VCaP (cell line): ENCODE measurements at regions not wholly inside any gene's neighbourhood (a gene's known extent, or its start where the extent isn't known, plus 50 kb on each side); places are given as distances from the start of the nearest gene placed in this dataset.

Experiments
- H3K27ac ChIP-seq: fragments of 450-650 bp; 2 replicates; pipeline ENCODE4 v1.5.1; 2017
- CTCF ChIP-seq: fragments of 450-650 bp; conservative IDR thresholded peaks from 2 replicates; pipeline ENCODE4 v1.5.1; 2017; ENCODE audit warnings: mild to moderate bottlenecking, moderate library complexity

GRCh38 chr1:203401199-203401877 is 50.4 kb upstream of the FMOD start:
- no peak for TF ChIP-seq CTCF
- H3K27ac ChIP-seq, result no peak overlapping the region

- H3K27ac ChIP-seq, result no peak overlapping the region
- no peak for TF ChIP-seq CTCF
Observed at GRCh38 chr1:203402152-203402551, 51.2 kb upstream of the FMOD start.

GRCh38 chr1:203402629-203403337 is 51.9 kb upstream of the FMOD start:
- H3K27ac ChIP-seq, result no peak overlapping the region
- TF ChIP-seq CTCF, result no peak

- H3K27ac ChIP-seq, result no peak overlapping the region
- no peak for TF ChIP-seq CTCF
Observed at GRCh38 chr1:203403586-203403985, 52.7 kb upstream of the FMOD start.

- TF ChIP-seq CTCF, result no peak
Observed at GRCh38 chr1:203404546-203404945, 53.6 kb upstream of the FMOD start.

GRCh38 chr1:203405703-203406438 is 54.9 kb upstream of the FMOD start:
- no peak overlapping the region for H3K27ac ChIP-seq
- TF ChIP-seq CTCF, result no peak

More at GRCh38 chr1:203404546-203404945, 53.6 kb upstream of the FMOD start:
- no peak overlapping the region for H3K27ac ChIP-seq

- H3K27ac ChIP-seq, result no peak overlapping the region
- no peak for TF ChIP-seq CTCF
Observed at GRCh38 chr1:203406446-203407045, 55.6 kb upstream of the FMOD start.
